Osteocyte (in vitro differentiated cells): ENCODE measurements at regions not wholly inside any gene's neighbourhood (a gene's known extent, or its start where the extent isn't known, plus 50 kb on each side); places are given as distances from the start of the nearest gene placed in this dataset.

Experiments used
- DNase-seq: peaks from one replicate; pipeline ENCODE4 v3.0.0; 2021; ENCODE audit warnings: mixed read lengths; ENCODE audit not compliant: unreplicated experiment; ENCODE audit errors: extremely low spot score
- H3K27ac Mint-ChIP-seq: one replicate; pipeline ENCODE4 v1.8.0; 2021; ENCODE audit warnings: mild to moderate bottlenecking, mixed read lengths; ENCODE audit not compliant: unreplicated experiment
- H3K27me3 Mint-ChIP-seq: one replicate; pipeline ENCODE4 v1.8.0; 2021; ENCODE audit warnings: mixed read lengths; ENCODE audit not compliant: unreplicated experiment
- H3K36me3 Mint-ChIP-seq: one replicate; pipeline ENCODE4 v1.8.0; 2021; ENCODE audit warnings: mixed read lengths; ENCODE audit not compliant: unreplicated experiment
- H3K4me1 Mint-ChIP-seq: one replicate; pipeline ENCODE4 v1.8.0; 2021; ENCODE audit warnings: mixed read lengths; ENCODE audit not compliant: unreplicated experiment
- H3K4me3 Mint-ChIP-seq: one replicate; pipeline ENCODE4 v1.8.0; 2021; ENCODE audit warnings: mild to moderate bottlenecking, moderate library complexity, mixed read lengths; ENCODE audit not compliant: unreplicated experiment
- H3K9me3 Mint-ChIP-seq: one replicate; pipeline ENCODE4 v1.8.0; 2021; ENCODE audit warnings: mixed read lengths; ENCODE audit not compliant: unreplicated experiment
- CTCF ChIP-seq: fragments of 200-600 bp; sonication (generic); IDR thresholded peaks from 2 replicates; pipeline ENCODE4 v1.5.0; 2021; ENCODE audit warnings: antibody characterized with exemption, mild to moderate bottlenecking, moderate library complexity

GRCh38 chr5:74424162-74424868 is 216.2 kb downstream of the ENC1 start:
- DNase-seq, result no peak
- H3K4me1 Mint-ChIP-seq, result peaks cover 3% of the 10 kb centered on the region
- no peak for TF ChIP-seq CTCF

GRCh38 chr5:74423383-74423782 is 217.1 kb downstream of the ENC1 start:
- no peaks in the 10 kb centered on the region for H3K9me3 Mint-ChIP-seq
- no peak for TF ChIP-seq CTCF
- no peaks in the 10 kb centered on the region for H3K36me3 Mint-ChIP-seq
- H3K4me3 Mint-ChIP-seq, result no peak overlapping the region
- DNase-seq, result no peak
- no peak overlapping the region for H3K27ac Mint-ChIP-seq
- no peaks in the 10 kb centered on the region for H3K27me3 Mint-ChIP-seq
- H3K4me1 Mint-ChIP-seq, result peaks cover 3% of the 10 kb centered on the region

More at GRCh38 chr5:74424162-74424868, 216.2 kb downstream of the ENC1 start:
- Mint-ChIP-seq H3K9me3 (no peaks in the 10 kb centered on the region), H3K36me3 (no peaks in the 10 kb centered on the region), H3K4me3 (no peak overlapping the region), H3K27me3 (no peaks in the 10 kb centered on the region), H3K27ac (no peak overlapping the region)

- Mint-ChIP-seq H3K4me1 (peaks cover 3% of the 10 kb centered on the region), H3K36me3 (no peaks in the 10 kb centered on the region), H3K27me3 (no peaks in the 10 kb centered on the region), H3K27ac (no peak overlapping the region), H3K4me3 (no peak overlapping the region), H3K9me3 (no peaks in the 10 kb centered on the region)
- no peak for TF ChIP-seq CTCF
- no peak for DNase-seq
Measured at GRCh38 chr5:74422671-74423070, 217.9 kb downstream of the ENC1 start.

- TF ChIP-seq CTCF, result no peak
- no peaks in the 10 kb centered on the region for H3K27me3 Mint-ChIP-seq
- no peak for DNase-seq
- no peaks in the 10 kb centered on the region for H3K9me3 Mint-ChIP-seq
- no peak overlapping the region for H3K4me3 Mint-ChIP-seq
- H3K27ac Mint-ChIP-seq, result no peak overlapping the region
- H3K4me1 Mint-ChIP-seq, result peaks cover 3% of the 10 kb centered on the region
- H3K36me3 Mint-ChIP-seq, result no peaks in the 10 kb centered on the region
Measured at GRCh38 chr5:74422030-74422429, 218.5 kb downstream of the ENC1 start.

DNA sequence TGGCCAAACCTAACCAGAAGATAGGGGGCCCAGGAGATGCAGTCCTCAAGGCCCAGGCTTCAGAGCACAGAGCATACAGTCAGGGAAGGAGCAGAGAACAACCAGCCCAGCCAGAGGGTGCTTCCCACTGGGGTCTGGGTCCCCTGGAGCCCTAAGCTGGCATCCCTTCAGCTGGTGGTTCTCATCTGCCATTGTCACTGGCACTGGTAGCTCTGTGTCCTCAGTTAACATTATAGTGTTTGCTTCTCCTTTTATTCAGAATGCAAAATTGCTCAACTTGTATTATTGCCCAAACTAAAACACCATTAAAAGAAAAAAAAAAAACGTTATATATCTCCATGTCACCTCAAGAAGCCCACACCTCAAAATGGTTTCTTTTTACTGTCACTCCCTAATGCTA is 219.2 kb downstream of the ENC1 start:
- H3K27me3 Mint-ChIP-seq, result no peaks in the 10 kb centered on the region
- no peak overlapping the region for H3K4me3 Mint-ChIP-seq
- TF ChIP-seq CTCF, result no peak
- DNase-seq, result no peak
- H3K4me1 Mint-ChIP-seq, result peaks cover 3% of the 10 kb centered on the region
- no peaks in the 10 kb centered on the region for H3K36me3 Mint-ChIP-seq
- no peak overlapping the region for H3K27ac Mint-ChIP-seq
- no peaks in the 10 kb centered on the region for H3K9me3 Mint-ChIP-seq
